Lower lobe of right lung (tissue), 2 donors: ENCODE measurements at regions not wholly inside any gene's neighbourhood (a gene's known extent, or its start where the extent isn't known, plus 50 kb on each side); places are given as distances from the start of the nearest gene placed in this dataset.

Experiments
- ATAC-seq, 2 donors: fragments of 200-7000 bp; cut with Tn5 transposase; one replicate each; pipeline ENCODE4 v1.9.1; 2020 to 2022; ENCODE audit warnings: mild to moderate bottlenecking in 2 of 2, moderate library complexity in 2 of 2
- DNase-seq: peaks from one replicate; pipeline ENCODE4 v3.0.0-alpha.2; 2020
- H3K27ac ChIP-seq: fragments of 200-600 bp; one replicate; pipeline ENCODE4 v1.8.0; 2022
- H3K27me3 ChIP-seq: fragments of 200-600 bp; one replicate; pipeline ENCODE4 v1.8.0; 2022; ENCODE audit warnings: low read depth
- H3K36me3 ChIP-seq: fragments of 200-600 bp; one replicate; pipeline ENCODE4 v1.8.0; 2022; ENCODE audit warnings: mild to moderate bottlenecking
- H3K4me1 ChIP-seq: fragments of 200-600 bp; one replicate; pipeline ENCODE4 v1.8.0; 2022
- H3K4me3 ChIP-seq: fragments of 200-600 bp; one replicate; pipeline ENCODE4 v1.8.0; 2022; ENCODE audit warnings: mild to moderate bottlenecking
- H3K9me3 ChIP-seq: fragments of 200-600 bp; one replicate; pipeline ENCODE4 v1.8.0; 2022
- CTCF ChIP-seq: fragments of 200-600 bp; IDR thresholded peaks from one replicate; pipeline ENCODE4 v1.8.0; 2022; ENCODE audit warnings: antibody characterized with exemption, mild to moderate bottlenecking
- intact Hi-C: fragments of 100-400 bp; cut with DNase I; formaldehyde crosslinking; loops from one replicate; pipeline ENCODE4 v1.11.0; 2022
- donor health status: DM: no; HTN: yes; CAD: no; lungs with severe emphysema.

GRCh38 chr16:11404603-11405002 is 59.3 kb downstream of the RMI2 start:
- intact Hi-C loops: loop anchor here (10.0 kb wide), 2 partner anchors 240 to 310 kb away; no protein-coding TSS in a partner anchor
- H3K27ac ChIP-seq: no peak overlapping the region
- TF ChIP-seq CTCF: no peak
- H3K36me3 ChIP-seq: no peaks in the 10 kb centered on the region
- H3K4me1 ChIP-seq: no peaks in the 10 kb centered on the region
- no peaks in the 10 kb centered on the region for H3K9me3 ChIP-seq
- ATAC-seq (no peak), DNase-seq (no peak)
- no peak overlapping the region for H3K4me3 ChIP-seq
- no peaks in the 10 kb centered on the region for H3K27me3 ChIP-seq

GRCh38 chr16:11405331-11406176 is 60.3 kb downstream of the RMI2 start:
- ATAC-seq (peak; percentile 21 to 35), DNase-seq (no peak)
- intact Hi-C loops: loop anchor here (10.0 kb wide), 2 partner anchors 239 to 309 kb away; no protein-coding TSS in a partner anchor
- no peaks in the 10 kb centered on the region for H3K4me1 ChIP-seq
- TF ChIP-seq CTCF: peak; percentile 49
- no peak overlapping the region for H3K4me3 ChIP-seq
- H3K27me3 ChIP-seq: no peaks in the 10 kb centered on the region
- no peak overlapping the region for H3K27ac ChIP-seq
- H3K9me3 ChIP-seq: no peaks in the 10 kb centered on the region
- H3K36me3 ChIP-seq: no peaks in the 10 kb centered on the region

- H3K4me1 ChIP-seq: no peaks in the 10 kb centered on the region
- intact Hi-C loops: loop anchor here (10.0 kb wide), 2 partner anchors 239 to 309 kb away; no protein-coding TSS in a partner anchor
- H3K27ac ChIP-seq: no peak overlapping the region
- TF ChIP-seq CTCF: no peak
- H3K9me3 ChIP-seq: no peaks in the 10 kb centered on the region
- no peak overlapping the region for H3K4me3 ChIP-seq
- no peak for DNase-seq
- no peak for ATAC-seq
- H3K27me3 ChIP-seq: no peaks in the 10 kb centered on the region
- H3K36me3 ChIP-seq: no peaks in the 10 kb centered on the region
Measured at GRCh38 chr16:11406177-11406560, 60.9 kb downstream of the RMI2 start.

GRCh38 chr16:11407047-11407982 is 62.1 kb downstream of the RMI2 start:
- no peak overlapping the region for H3K4me3 ChIP-seq
- H3K36me3 ChIP-seq: no peaks in the 10 kb centered on the region
- peak; percentile 79 to 83 for ATAC-seq
- no peaks in the 10 kb centered on the region for H3K9me3 ChIP-seq
- no peak for DNase-seq
- H3K27me3 ChIP-seq: no peaks in the 10 kb centered on the region
- intact Hi-C loops: loop anchor here (10.0 kb wide), 2 partner anchors 237 to 307 kb away; no protein-coding TSS in a partner anchor
- no peaks in the 10 kb centered on the region for H3K4me1 ChIP-seq
- peak; percentile 72 for TF ChIP-seq CTCF
- no peak overlapping the region for H3K27ac ChIP-seq

- Histone ChIP-seq H3K27ac (no peak overlapping the region), H3K9me3 (no peaks in the 10 kb centered on the region), H3K4me1 (no peaks in the 10 kb centered on the region), H3K36me3 (no peaks in the 10 kb centered on the region), H3K4me3 (no peak overlapping the region), H3K27me3 (no peaks in the 10 kb centered on the region)
- DNase-seq: no peak
- intact Hi-C loops: loop anchor here (10.0 kb wide), 2 partner anchors 237 to 307 kb away; no protein-coding TSS in a partner anchor
- no peak for ATAC-seq
- no peak for TF ChIP-seq CTCF
Measured at GRCh38 chr16:11408216-11408615, 63.0 kb downstream of the RMI2 start.
